A549 (cell line): ENCODE measurements at regions not wholly inside any gene's neighbourhood (a gene's known extent, or its start where the extent isn't known, plus 50 kb on each side); places are given as distances from the start of the nearest gene placed in this dataset.

ENCODE experiments used
- CTCF ChIP-seq: fragments of >200 bp; sonication (Bioruptor Twin); formaldehyde crosslinking; IDR thresholded peaks from 3 replicates; pipeline ENCODE4 v1.5.1; 2016
- EP300 ChIP-seq, 2 experiments: fragments of >200 bp; sonication (Bioruptor Twin); formaldehyde crosslinking; IDR thresholded peaks; 2 replicates in 1 of 2; 3 replicates in 1 of 2; pipeline ENCODE4 v1.6.1; 2016 to 2017
- FOSL2 ChIP-seq, 2 experiments: fragments of 450-650 bp in 1 of 2; fragments of >200 bp in 1 of 2; sonication (Bioruptor Twin) in 1 of 2; formaldehyde crosslinking; IDR thresholded peaks; 2 replicates each; pipeline versions ENCODE4 v1.5.0 to v1.6.1; 2016 to 2020; ENCODE audit warnings: mild to moderate bottlenecking in 1 of 2, moderate library complexity in 1 of 2
- GATA3 ChIP-seq: IDR thresholded peaks from 2 replicates; pipeline ENCODE4 v1.6.1; 2012; ENCODE audit warnings: borderline replicate concordance
- JUNB ChIP-seq: fragments of >200 bp; sonication (Bioruptor Twin); formaldehyde crosslinking; IDR thresholded peaks from 2 replicates; pipeline ENCODE4 v1.6.1; 2016
- KDM5A ChIP-seq: fragments of 200-600 bp; sonication (generic); IDR thresholded peaks from 2 replicates; pipeline ENCODE4 v1.6.1; 2016; ENCODE audit warnings: antibody characterized with exemption, mild to moderate bottlenecking
- MAFK ChIP-seq: fragments of 450-650 bp; IDR thresholded peaks from 2 replicates; pipeline ENCODE4 v1.6.1; 2014; ENCODE audit not compliant: partially characterized antibody
- MAX ChIP-seq: IDR thresholded peaks from 2 replicates; pipeline ENCODE4 v1.6.1; 2012
- MYC ChIP-seq: IDR thresholded peaks from 2 replicates; pipeline ENCODE4 v1.6.1; 2012; ENCODE audit warnings: mild to moderate bottlenecking, inconsistent platforms, low read length, improper control_type of control experiment, borderline replicate concordance
- POLR2A ChIP-seq: IDR thresholded peaks from 2 replicates; pipeline ENCODE4 v1.6.1; 2012; ENCODE audit warnings: mild to moderate bottlenecking, low read length
- RARB ChIP-seq: fragments of 250-450 bp; sonication (Bioruptor Pico); IDR thresholded peaks from 2 replicates; pipeline ENCODE4 v1.8.0; 2021; ENCODE audit warnings: mild to moderate bottlenecking, moderate library complexity
- RCOR1 ChIP-seq: fragments of 150-350 bp; IDR thresholded peaks from 2 replicates; pipeline ENCODE4 v1.6.1; 2014; ENCODE audit warnings: antibody characterized with exemption, low read length, low read depth
- REST ChIP-seq: fragments of 200-600 bp; sonication (generic); IDR thresholded peaks from 2 replicates; pipeline ENCODE4 v1.6.1; 2016; ENCODE audit warnings: antibody characterized with exemption, mild to moderate bottlenecking, moderate library complexity
- USF2 ChIP-seq: fragments of 450-650 bp; IDR thresholded peaks from 2 replicates; pipeline ENCODE4 v1.6.1; 2014; ENCODE audit warnings: antibody characterized with exemption

GRCh38 chr3:107294117-107294516 is 83.1 kb upstream of the CCDC54 start:
- no peak for TF ChIP-seq EP300 (IDR thresholded peaks at IDR 0.05)
- no peak for TF ChIP-seq USF2
- no peak for TF ChIP-seq CTCF
- no peak for TF ChIP-seq MAFK
- TF ChIP-seq MYC = no peak
- no peak for TF ChIP-seq JUNB
- TF ChIP-seq RCOR1 = no peak
- TF ChIP-seq KDM5A = no peak
- TF ChIP-seq MAX = no peak
- no peak for TF ChIP-seq REST
- no peak for TF ChIP-seq FOSL2 (IDR thresholded peaks at IDR 0.05)
- no peak for TF ChIP-seq FOSL2 (CRISPR knock-in tag; IDR thresholded peaks at IDR 0.05)
- no peak for TF ChIP-seq RARB (CRISPR knock-in tag)
- no peak for TF ChIP-seq POLR2A
- TF ChIP-seq GATA3 = no peak
